ENCODE measurements at regions not wholly inside any gene's neighbourhood (a gene's known extent, or its start where the extent isn't known, plus 50 kb on each side); places are given as distances from the start of the nearest gene placed in this dataset.
"Not testable (repeated sequence)": the region's sequence is repeated elsewhere in the genome, so short reads cannot be mapped to it uniquely, and the experiment has no call there.

GRCh38 chr5:82636591-82636990 is 358.4 kb upstream of the RPS23 start:
- no peak for DNase-seq

GRCh38 chr5:82635561-82636288 is 357.6 kb upstream of the RPS23 start:
- DNase-seq, result no peak

- DNase-seq, result no peak
Measured at GRCh38 chr5:82628364-82628910, 350.3 kb upstream of the RPS23 start.

DNA sequence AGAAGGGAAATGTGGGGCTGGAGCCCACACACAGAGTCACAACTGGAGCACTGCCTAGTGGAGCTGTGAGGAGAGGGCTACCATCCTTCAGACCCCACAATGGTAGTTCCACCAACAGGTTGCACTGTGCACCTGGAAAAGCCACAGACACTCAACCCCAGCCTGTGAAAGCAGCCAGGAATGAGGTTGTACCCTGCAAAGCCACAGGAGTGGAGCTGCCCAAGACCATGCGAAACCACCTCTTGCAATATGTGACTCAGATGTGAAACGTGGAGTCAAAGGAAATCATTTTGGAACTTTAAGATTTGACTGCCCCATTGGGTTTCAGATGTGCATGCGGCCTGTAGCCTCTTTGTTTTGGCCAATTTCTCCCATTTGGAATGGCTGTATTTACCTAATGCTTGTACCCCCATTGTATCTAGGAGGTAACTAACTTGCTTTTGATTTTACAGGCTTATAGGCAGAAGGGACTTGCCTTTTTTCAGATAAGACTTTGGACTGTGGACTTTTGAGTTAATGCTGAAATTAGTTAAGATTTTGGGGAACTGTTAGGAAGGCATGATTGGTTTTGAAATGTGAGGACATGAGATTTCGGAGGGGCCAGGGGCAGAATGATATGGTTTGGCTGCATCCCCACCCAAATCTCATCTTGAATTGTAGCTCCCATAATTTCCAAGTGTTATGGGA is 348.9 kb upstream of the RPS23 start:
- DNase-seq, result not testable (repeated sequence)

- not testable (repeated sequence) for DNase-seq
Measured at GRCh38 chr5:82626012-82626411, 347.9 kb upstream of the RPS23 start.

DNA sequence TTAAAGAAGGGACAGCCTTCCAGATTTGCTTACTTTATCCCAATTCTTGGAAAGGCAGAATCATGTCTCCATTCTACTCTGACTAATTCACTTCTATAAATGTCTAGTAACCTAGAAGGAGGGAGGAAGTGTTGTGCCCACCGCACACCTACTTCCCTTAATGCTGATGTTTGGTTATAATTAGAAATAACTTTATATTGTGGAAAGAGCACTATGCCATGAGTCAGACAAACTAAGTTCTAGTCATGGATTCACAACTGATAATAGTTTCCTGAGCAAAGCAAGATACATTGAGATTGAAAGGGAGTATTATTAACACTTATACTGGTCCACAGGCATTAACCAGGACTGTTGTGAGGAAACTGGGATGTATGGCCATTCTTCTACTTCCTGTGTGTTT is 345.9 kb upstream of the RPS23 start:
- no peak for DNase-seq

- DNase-seq, result no peak
Measured at GRCh38 chr5:82622711-82623514, 344.8 kb upstream of the RPS23 start.

GRCh38 chr5:82622205-82622604 is 344.1 kb upstream of the RPS23 start:
- no peak for DNase-seq

DNA sequence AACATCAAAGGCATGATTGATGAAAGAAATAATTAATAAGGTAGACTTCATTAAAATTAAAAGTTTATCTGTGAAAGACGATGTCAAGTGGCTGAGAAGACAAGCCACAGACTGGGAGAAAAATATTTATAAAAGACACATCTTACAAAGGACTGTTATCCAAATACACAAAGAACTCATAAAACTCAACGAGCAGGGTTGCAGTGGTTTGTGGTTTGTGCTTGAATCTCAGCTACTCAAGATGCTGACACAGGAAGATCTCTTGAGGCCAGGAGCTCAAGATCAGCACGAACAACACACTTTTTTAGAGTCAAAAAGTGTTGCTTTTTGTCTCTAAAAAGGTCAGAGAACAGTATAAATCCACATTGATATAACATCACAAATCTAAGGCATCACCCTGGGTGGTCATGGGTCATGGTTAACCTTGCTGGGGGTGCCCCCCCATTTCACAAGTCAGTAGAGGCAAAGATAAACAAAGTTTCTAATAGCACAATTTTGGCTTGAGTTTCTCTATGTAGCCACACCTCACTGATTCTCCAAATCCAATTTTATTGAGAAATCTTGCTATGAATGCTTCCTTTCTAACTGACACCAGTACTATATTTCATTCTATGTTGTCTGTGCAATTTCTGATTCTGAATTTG is 342.9 kb upstream of the RPS23 start:
- no peak for DNase-seq

- DNase-seq, result no peak
Measured at GRCh38 chr5:82619097-82619496, 340.9 kb upstream of the RPS23 start.

- DNase-seq, result no peak
Measured at GRCh38 chr5:82614706-82615105, 336.6 kb upstream of the RPS23 start.

DNA sequence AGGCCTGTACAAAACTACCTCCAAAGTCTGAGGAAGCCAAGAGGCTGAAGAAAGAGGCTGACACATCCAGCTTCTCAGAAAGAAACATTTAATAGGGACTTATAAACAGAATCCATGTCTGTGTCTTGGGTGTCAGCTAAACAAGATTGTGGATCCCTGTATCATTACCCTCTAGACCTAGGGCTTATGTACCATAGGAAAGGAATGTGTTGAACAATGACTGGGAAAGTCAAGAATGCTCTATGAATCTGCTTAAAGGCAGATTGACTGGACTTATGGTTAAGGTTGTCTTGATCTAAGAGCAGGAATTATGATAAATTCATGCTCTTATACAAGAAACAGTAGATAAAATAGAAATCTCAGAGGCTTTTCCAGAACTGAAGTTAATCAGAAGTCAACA is 335.7 kb upstream of the RPS23 start:
- DNase-seq, result no peak

DNA sequence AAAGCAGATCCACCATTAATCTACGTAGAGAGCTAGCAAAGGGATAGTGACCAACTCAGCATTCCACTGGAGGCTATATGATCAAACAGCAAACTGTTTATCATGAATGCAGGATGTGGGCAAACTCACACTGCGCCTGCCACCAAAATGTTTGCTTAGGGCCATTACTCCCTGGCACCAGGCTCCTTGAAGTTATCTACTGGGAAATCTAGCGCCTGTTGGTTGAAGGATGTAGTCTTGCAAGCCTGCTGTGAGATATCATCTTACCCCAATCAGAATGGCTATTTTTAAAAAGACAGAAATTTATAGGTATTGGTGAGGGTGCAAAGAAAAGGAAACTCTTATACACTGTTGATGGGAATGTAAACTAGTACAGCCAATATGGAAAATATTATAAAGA is 332.5 kb upstream of the RPS23 start:
- no peak for DNase-seq

DNA sequence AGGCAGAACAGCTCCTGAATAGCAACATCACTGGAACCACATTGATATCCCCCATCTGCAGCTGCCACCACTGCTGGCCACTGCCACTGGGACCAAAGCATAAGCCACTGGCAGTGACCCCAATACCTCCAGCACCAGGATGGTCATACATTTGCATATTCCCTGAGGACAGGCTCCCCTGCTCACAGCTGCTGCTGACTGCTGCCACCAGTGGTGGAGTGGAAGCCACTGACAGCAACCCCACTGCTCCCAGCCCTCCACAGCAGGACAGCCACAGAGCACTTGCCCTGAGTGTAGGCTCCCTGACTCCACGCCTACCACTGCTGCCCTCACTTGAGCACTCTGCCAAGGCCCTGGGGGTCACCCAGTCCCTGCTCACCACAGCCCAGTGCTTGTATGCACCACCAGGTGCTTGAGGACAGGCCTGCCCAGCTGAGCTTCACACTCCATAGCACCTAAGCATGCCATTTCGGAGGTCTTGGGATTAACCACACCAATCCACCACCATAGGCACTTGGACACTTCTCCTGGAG is 327.4 kb upstream of the RPS23 start:
- DNase-seq, result no peak

- no peak for DNase-seq
Measured at GRCh38 chr5:82603033-82603987, 325.2 kb upstream of the RPS23 start.

- no peak for DNase-seq
Measured at GRCh38 chr5:82601861-82602260, 323.7 kb upstream of the RPS23 start.

DNA sequence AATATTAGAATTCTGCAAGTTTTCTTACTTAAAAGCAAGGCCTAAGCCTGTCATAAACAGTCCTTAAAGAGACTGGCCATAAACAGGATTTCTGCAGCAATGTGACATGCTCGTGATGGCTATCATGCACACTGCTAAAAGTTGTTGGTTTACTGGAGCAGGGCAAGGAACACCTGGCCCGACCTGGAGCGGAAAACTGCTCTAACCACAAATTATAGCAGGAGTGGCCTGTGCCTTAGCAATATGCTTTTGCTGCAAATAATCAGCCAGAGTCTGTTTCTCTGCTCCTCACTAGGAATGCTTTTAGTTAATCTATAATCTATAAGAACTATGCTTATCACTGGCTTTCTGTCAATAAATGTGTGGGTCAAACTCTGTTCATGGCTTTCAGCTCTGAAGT is 322.9 kb upstream of the RPS23 start:
- DNase-seq, result no peak

DNA sequence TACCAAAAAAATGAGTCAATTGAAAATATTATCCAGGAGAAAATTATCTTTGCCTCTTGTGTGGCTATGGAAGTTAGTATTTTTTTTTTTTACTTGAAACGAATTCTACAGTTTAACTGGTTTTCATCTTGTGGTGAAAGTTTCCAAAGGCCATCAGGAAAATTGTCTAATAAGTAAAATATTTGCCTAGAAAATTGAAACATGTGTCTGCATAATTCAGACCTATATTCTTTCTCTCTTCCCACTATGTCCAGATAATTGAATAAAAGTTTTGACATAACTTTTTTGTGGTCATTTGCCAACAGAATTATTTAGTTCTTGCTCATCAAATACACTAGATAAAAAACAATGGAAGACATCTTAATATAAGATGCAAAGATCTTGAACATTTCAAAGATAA is 321.5 kb upstream of the RPS23 start:
- no peak for DNase-seq

DNA sequence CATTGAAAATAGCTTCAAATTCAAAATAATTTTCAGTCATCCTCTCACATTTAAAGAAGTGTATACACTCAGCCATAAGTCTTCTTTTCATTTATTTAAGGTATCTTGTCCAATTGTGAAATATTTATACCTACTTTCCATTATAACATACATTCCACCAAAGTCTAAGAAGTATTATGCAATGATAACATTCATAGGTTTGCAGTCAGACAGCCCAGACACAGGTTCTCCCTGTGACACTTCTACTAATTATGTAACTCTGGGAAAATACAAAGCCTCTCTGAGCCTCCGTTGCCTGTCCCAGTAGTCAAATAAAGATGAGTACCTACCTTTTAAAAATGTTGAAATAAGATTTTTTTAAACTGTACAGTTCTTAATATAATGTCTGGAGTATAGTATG is 320.9 kb upstream of the RPS23 start:
- DNase-seq, result no peak

DNA sequence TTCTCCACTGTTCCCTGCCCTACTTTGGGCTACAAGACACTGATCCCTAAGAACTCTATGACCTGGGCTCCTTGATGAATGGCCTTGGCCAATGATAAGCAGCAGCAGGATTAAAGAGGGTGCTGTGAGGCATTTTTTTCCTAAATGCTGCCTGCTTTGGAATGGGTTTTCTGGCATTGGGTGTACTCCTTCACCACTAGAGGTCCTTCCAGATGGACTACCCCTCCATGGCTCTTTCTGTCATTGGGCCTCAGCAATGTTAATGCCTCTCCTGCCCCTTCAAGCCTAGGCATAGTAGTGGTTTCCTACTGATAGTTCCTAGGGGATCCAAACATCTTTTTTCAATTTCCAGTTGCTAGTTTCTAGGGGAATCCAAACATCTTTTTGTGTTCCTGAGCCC is 319.3 kb upstream of the RPS23 start:
- no peak for DNase-seq

GRCh38 chr5:82596451-82596850 is 318.3 kb upstream of the RPS23 start:
- DNase-seq, result no peak

- no peak for DNase-seq
Measured at GRCh38 chr5:82595113-82595512, 317.0 kb upstream of the RPS23 start.

Data from NCI-H1694 (cell line).